Endothelial cell of umbilical vein (primary cell): ENCODE measurements at regions not wholly inside any gene's neighbourhood (a gene's known extent, or its start where the extent isn't known, plus 50 kb on each side); places are given as distances from the start of the nearest gene placed in this dataset.

Experiments used
- EZH2 ChIP-seq: IDR thresholded peaks from 2 replicates; pipeline ENCODE4 v1.6.1; 2012; ENCODE audit warnings: borderline replicate concordance, low read depth, mild to moderate bottlenecking, moderate library complexity, low read length, inconsistent platforms; ENCODE audit not compliant: severe bottlenecking
- FOS ChIP-seq: IDR thresholded peaks from 2 replicates; pipeline ENCODE4 v1.6.1; 2011; ENCODE audit warnings: mild to moderate bottlenecking, low read length, moderate library complexity, borderline replicate concordance; ENCODE audit not compliant: insufficient read depth
- GATA2 ChIP-seq: IDR thresholded peaks from 2 replicates; pipeline ENCODE4 v1.7.0; 2011; ENCODE audit warnings: low read depth, mild to moderate bottlenecking, moderate library complexity, mixed read lengths, low read length; ENCODE audit not compliant: insufficient read length, insufficient read depth
- JUN ChIP-seq: IDR thresholded peaks from 2 replicates; pipeline ENCODE4 v1.6.1; 2011; ENCODE audit warnings: borderline replicate concordance, low read depth; ENCODE audit not compliant: insufficient read length, insufficient read depth
- MAX ChIP-seq: IDR thresholded peaks from 2 replicates; pipeline ENCODE4 v1.6.1; 2011; ENCODE audit not compliant: insufficient read depth, insufficient read length
- MYC ChIP-seq: IDR thresholded peaks from one replicate; pipeline ENCODE4 v1.6.1; 2011; ENCODE audit warnings: mild to moderate bottlenecking, low read depth, low read length
- POLR2A ChIP-seq: IDR thresholded peaks from 2 replicates; pipeline ENCODE4 v1.6.1; 2012; ENCODE audit warnings: low read depth, mild to moderate bottlenecking, control low read depth, low read length
- POLR2AphosphoS5 ChIP-seq: IDR thresholded peaks from 2 replicates; pipeline ENCODE4 v1.6.1; 2012; ENCODE audit warnings: low read depth, mild to moderate bottlenecking, control low read depth, low read length, moderate library complexity; ENCODE audit not compliant: insufficient read depth
- TF ChIP-seq, protein P1 (sequence below), 2 donors: IDR thresholded peaks; 1 replicate in 1 of 2; 2 replicates in 1 of 2; pipeline ENCODE4 v1.5.1; 2011; ENCODE audit warnings: low read length in 2 of 2, mild to moderate bottlenecking in 2 of 2, moderate library complexity in 2 of 2, control low read depth in 1 of 2, inconsistent platforms in 1 of 2, low read depth in 1 of 2; ENCODE audit not compliant: insufficient read depth in 1 of 2; ENCODE audit errors: extremely low read depth in 1 of 2

DNA sequence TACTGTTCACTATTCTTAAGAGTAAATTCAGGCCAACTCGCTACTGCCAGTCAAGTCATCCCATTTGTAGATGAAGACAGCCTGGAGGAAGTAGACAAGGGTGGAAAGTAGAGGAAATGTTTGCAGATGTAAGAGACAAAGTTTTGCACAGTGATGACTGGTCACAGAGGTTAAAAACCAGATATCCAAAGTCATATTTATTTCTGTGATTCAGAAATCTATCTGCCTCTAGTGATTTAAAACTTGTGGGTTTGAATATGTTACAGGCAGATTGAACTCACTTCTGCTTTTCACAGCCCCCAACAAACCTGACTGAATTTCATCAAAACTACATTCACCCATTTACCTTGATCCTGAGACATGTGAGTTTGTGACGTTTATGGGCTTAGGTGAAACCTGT is 484.7 kb upstream of the C1orf87 start:
- TF ChIP-seq EZH2 (no peak), POLR2AphosphoS5 (no peak), POLR2A (no peak), MAX (no peak), JUN (no peak), MYC (no peak), FOS (no peak), GATA2 (no peak)
- TF ChIP-seq, protein P1, sequence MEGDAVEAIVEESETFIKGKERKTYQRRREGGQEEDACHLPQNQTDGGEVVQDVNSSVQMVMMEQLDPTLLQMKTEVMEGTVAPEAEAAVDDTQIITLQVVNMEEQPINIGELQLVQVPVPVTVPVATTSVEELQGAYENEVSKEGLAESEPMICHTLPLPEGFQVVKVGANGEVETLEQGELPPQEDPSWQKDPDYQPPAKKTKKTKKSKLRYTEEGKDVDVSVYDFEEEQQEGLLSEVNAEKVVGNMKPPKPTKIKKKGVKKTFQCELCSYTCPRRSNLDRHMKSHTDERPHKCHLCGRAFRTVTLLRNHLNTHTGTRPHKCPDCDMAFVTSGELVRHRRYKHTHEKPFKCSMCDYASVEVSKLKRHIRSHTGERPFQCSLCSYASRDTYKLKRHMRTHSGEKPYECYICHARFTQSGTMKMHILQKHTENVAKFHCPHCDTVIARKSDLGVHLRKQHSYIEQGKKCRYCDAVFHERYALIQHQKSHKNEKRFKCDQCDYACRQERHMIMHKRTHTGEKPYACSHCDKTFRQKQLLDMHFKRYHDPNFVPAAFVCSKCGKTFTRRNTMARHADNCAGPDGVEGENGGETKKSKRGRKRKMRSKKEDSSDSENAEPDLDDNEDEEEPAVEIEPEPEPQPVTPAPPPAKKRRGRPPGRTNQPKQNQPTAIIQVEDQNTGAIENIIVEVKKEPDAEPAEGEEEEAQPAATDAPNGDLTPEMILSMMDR (IDR thresholded peaks at IDR 0.05; ENCODE audit: extremely low read depth in 1 of 2, insufficient read depth in 1 of 2, low read depth in 1 of 2, low read length in 2 of 2): no peak
